ENCODE measurements at regions not wholly inside any gene's neighbourhood (a gene's known extent, or its start where the extent isn't known, plus 50 kb on each side); places are given as distances from the start of the nearest gene placed in this dataset.

- Histone ChIP-seq H3K27me3 (no peaks in the 10 kb centered on the region), H3K4me3 (no peak overlapping the region), H3K4me2 (no peak overlapping the region), H3K27ac (no peak overlapping the region), H4K20me1 (ENCODE audit: low read depth) (no peaks in the 10 kb centered on the region), H3F3A (ENCODE audit: low read depth) (no peaks in the 10 kb centered on the region), H2AFZ (replicated peaks) (no peak overlapping the region), H3K9me3 (ENCODE audit: low read depth) (no peaks in the 10 kb centered on the region), H3K36me3 (no peaks in the 10 kb centered on the region), H3K4me1 (no peaks in the 10 kb centered on the region), H3K9ac (no peak overlapping the region), H3K79me2 (ENCODE audit: low read depth) (no peaks in the 10 kb centered on the region)
- H3K4me1 Mint-ChIP-seq, result peaks cover 7% of the 10 kb centered on the region
- H3K4me3 Mint-ChIP-seq, result no peak overlapping the region
- H3K9me3 Mint-ChIP-seq, result no peaks in the 10 kb centered on the region
- TF ChIP-seq CTCF (IDR thresholded peaks at IDR 0.05) (no peak), EZH2 (IDR thresholded peaks at IDR 0.05) (no peak), EZH2phosphoT487 (IDR thresholded peaks at IDR 0.05) (no peak)
- no peaks in the 10 kb centered on the region for H3K27me3 Mint-ChIP-seq (ENCODE audit: insufficient read depth, low read depth)
- no peak for DNase-seq (ENCODE audit: low spot score)
- H3K36me3 Mint-ChIP-seq, result no peaks in the 10 kb centered on the region
- no peak overlapping the region for H3K27ac Mint-ChIP-seq
Measured at GRCh38 chr12:67533159-67533558, 115.4 kb upstream of the DYRK2 start.

- Mint-ChIP-seq H3K27me3 (ENCODE audit: insufficient read depth, low read depth) (no peaks in the 10 kb centered on the region), H3K4me3 (no peak overlapping the region), H3K4me1 (peaks cover 7% of the 10 kb centered on the region), H3K27ac (no peak overlapping the region), H3K9me3 (no peaks in the 10 kb centered on the region), H3K36me3 (no peaks in the 10 kb centered on the region)
- no peaks in the 10 kb centered on the region for H3K9me3 ChIP-seq (ENCODE audit: low read depth)
- no peak overlapping the region for H3K9ac ChIP-seq
- TF ChIP-seq EZH2 (IDR thresholded peaks at IDR 0.05) (no peak), CTCF (IDR thresholded peaks at IDR 0.05) (no peak), EZH2phosphoT487 (IDR thresholded peaks at IDR 0.05) (no peak)
- H3K79me2 ChIP-seq (ENCODE audit: low read depth), result no peaks in the 10 kb centered on the region
- H3K27ac ChIP-seq, result no peak overlapping the region
- H3K36me3 ChIP-seq, result no peaks in the 10 kb centered on the region
- H2AFZ ChIP-seq (replicated peaks), result no peak overlapping the region
- no peak overlapping the region for H3K4me2 ChIP-seq
- H3K4me3 ChIP-seq, result no peak overlapping the region
- DNase-seq (ENCODE audit: low spot score), result no peak
- no peaks in the 10 kb centered on the region for H4K20me1 ChIP-seq (ENCODE audit: low read depth)
- H3K27me3 ChIP-seq, result no peaks in the 10 kb centered on the region
- H3K4me1 ChIP-seq, result no peaks in the 10 kb centered on the region
- H3F3A ChIP-seq (ENCODE audit: low read depth), result no peaks in the 10 kb centered on the region
Measured at GRCh38 chr12:67534046-67534445, 114.5 kb upstream of the DYRK2 start.

GRCh38 chr12:67534681-67535080, 113.9 kb upstream of the DYRK2 start:
- Mint-ChIP-seq H3K4me3 (no peak overlapping the region), H3K36me3 (no peaks in the 10 kb centered on the region), H3K4me1 (peaks cover 7% of the 10 kb centered on the region), H3K27me3 (ENCODE audit: insufficient read depth, low read depth) (no peaks in the 10 kb centered on the region), H3K27ac (no peak overlapping the region), H3K9me3 (no peaks in the 10 kb centered on the region)
- H3K4me1 ChIP-seq, result no peaks in the 10 kb centered on the region
- H3K9me3 ChIP-seq (ENCODE audit: low read depth), result no peaks in the 10 kb centered on the region
- H3F3A ChIP-seq (ENCODE audit: low read depth), result no peaks in the 10 kb centered on the region
- no peaks in the 10 kb centered on the region for H4K20me1 ChIP-seq (ENCODE audit: low read depth)
- H3K4me3 ChIP-seq, result no peak overlapping the region
- DNase-seq (ENCODE audit: low spot score), result no peak
- H3K27ac ChIP-seq, result no peak overlapping the region
- no peaks in the 10 kb centered on the region for H3K27me3 ChIP-seq
- no peak overlapping the region for H2AFZ ChIP-seq (replicated peaks)
- TF ChIP-seq EZH2phosphoT487 (IDR thresholded peaks at IDR 0.05), result no peak
- no peak for TF ChIP-seq EZH2 (IDR thresholded peaks at IDR 0.05)
- no peak for TF ChIP-seq CTCF (IDR thresholded peaks at IDR 0.05)
- no peak overlapping the region for H3K9ac ChIP-seq
- no peak overlapping the region for H3K4me2 ChIP-seq
- H3K36me3 ChIP-seq, result no peaks in the 10 kb centered on the region
- no peaks in the 10 kb centered on the region for H3K79me2 ChIP-seq (ENCODE audit: low read depth)

- H3K4me1 ChIP-seq, result no peaks in the 10 kb centered on the region
- no peaks in the 10 kb centered on the region for H3K36me3 ChIP-seq
- H3K9ac ChIP-seq, result no peak overlapping the region
- no peaks in the 10 kb centered on the region for H4K20me1 ChIP-seq (ENCODE audit: low read depth)
- no peaks in the 10 kb centered on the region for H3K27me3 ChIP-seq
- H3K4me1 Mint-ChIP-seq, result peaks cover 7% of the 10 kb centered on the region
- no peaks in the 10 kb centered on the region for H3K36me3 Mint-ChIP-seq
- H3K9me3 Mint-ChIP-seq, result no peaks in the 10 kb centered on the region
- H3K9me3 ChIP-seq (ENCODE audit: low read depth), result no peaks in the 10 kb centered on the region
- H3K4me2 ChIP-seq, result no peak overlapping the region
- H3K4me3 Mint-ChIP-seq, result no peak overlapping the region
- H3K79me2 ChIP-seq (ENCODE audit: low read depth), result no peaks in the 10 kb centered on the region
- H3K27me3 Mint-ChIP-seq (ENCODE audit: insufficient read depth, low read depth), result no peaks in the 10 kb centered on the region
- H3K4me3 ChIP-seq, result no peak overlapping the region
- DNase-seq (ENCODE audit: low spot score), result peak; percentile 31
- no peak overlapping the region for H2AFZ ChIP-seq (replicated peaks)
- no peak overlapping the region for H3K27ac Mint-ChIP-seq
- TF ChIP-seq CTCF (IDR thresholded peaks at IDR 0.05) (no peak), EZH2 (IDR thresholded peaks at IDR 0.05) (no peak), EZH2phosphoT487 (IDR thresholded peaks at IDR 0.05) (no peak)
- H3K27ac ChIP-seq, result no peak overlapping the region
- no peaks in the 10 kb centered on the region for H3F3A ChIP-seq (ENCODE audit: low read depth)
Measured at GRCh38 chr12:67535176-67535575, 113.4 kb upstream of the DYRK2 start.
